ENCODE measurements at regions not wholly inside any gene's neighbourhood (a gene's known extent, or its start where the extent isn't known, plus 50 kb on each side); places are given as distances from the start of the nearest gene placed in this dataset.

DNA sequence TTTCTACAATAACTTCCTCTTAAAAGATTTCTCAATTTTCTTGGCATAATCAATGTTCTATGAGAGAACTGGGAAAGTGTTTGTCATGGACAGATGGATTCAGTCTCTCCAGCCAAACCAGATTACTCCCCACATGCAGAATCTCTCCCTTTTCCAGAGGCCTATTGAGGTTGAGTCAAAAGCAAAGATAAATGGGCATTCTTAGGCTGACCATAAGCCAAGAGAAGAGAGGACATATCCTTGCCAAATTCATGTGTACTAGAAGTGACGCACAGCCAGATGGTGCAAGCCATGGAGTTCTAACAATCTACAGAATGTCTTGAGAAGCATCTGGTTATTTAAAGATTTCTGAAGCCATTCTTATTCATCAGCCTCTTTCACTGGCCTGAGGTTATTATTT lies 2115.0 kb downstream of the MAT2B start:
- ChIA-PET POLR2A (no interaction called here), RAD21 (ENCODE audit: unreplicated experiment) (no interaction called here), SMC1A (ENCODE audit: uncharacterized antibody, unreplicated experiment) (interaction anchor here (1.8 kb wide), 1 partner anchor 10 kb away, joined by 8 read pairs; no protein-coding TSS in a partner anchor), CTCF (interaction anchor here (1.2 to 5.7 kb wide), 2 partner anchors 9 to 14 kb away, joined by 3 to 38 read pairs; no protein-coding TSS in a partner anchor)
- FAIRE-seq (no peak), DNase-seq (ENCODE audit: low read depth, low spot score) (no peak), ATAC-seq (no peak)
- TF ChIP-seq KLF5 (IDR thresholded peaks at IDR 0.05; ENCODE audit: partially characterized antibody), result no peak
- TF ChIP-seq NFXL1 (IDR thresholded peaks at IDR 0.05; ENCODE audit: borderline replicate concordance), result no peak
- no peak for TF ChIP-seq FOXK2 (IDR thresholded peaks at IDR 0.05)
- TF ChIP-seq NKRF (conservative IDR thresholded peaks at IDR 0.05), result no peak
- no peak for TF ChIP-seq TCF7 (IDR thresholded peaks at IDR 0.05; ENCODE audit: borderline replicate concordance)
- TF ChIP-seq SUZ12 (IDR thresholded peaks at IDR 0.05; ENCODE audit: unreplicated experiment), result no peak
- no peak for TF ChIP-seq WRNIP1 (IDR thresholded peaks at IDR 0.05; ENCODE audit: borderline replicate concordance, low read depth, low read length)
- TF ChIP-seq RAD51 (IDR thresholded peaks at IDR 0.05), result no peak
- TF ChIP-seq ASH2L (IDR thresholded peaks at IDR 0.05; ENCODE audit: borderline replicate concordance, low read depth), result no peak
- no peak for TF ChIP-seq RUNX3 (IDR thresholded peaks at IDR 0.05; ENCODE audit: low read length)
- TF ChIP-seq BRCA1 (IDR thresholded peaks at IDR 0.05; ENCODE audit: low read depth, low read length), result no peak
- no peak for TF ChIP-seq POU2F2 (IDR thresholded peaks at IDR 0.05; ENCODE audit: borderline replicate concordance, low read depth, low read length)
- no peak for TF ChIP-seq ZSCAN29 (IDR thresholded peaks at IDR 0.05)
- intact Hi-C loops (cut with micrococcal nuclease; ENCODE audit: unreplicated experiment), result no loop called here
- H3K4me2 ChIP-seq (ENCODE audit: control insufficient read depth, insufficient read depth), result no peak overlapping the region
- H3K79me2 ChIP-seq (ENCODE audit: control insufficient read depth, insufficient read depth, low read length), result no peaks in the 10 kb centered on the region
- H3K27ac ChIP-seq (ENCODE audit: control insufficient read depth, insufficient read depth), result no peak overlapping the region
- no peaks in the 10 kb centered on the region for H3K27me3 ChIP-seq (replicated peaks in 1 of 2; ENCODE audit: control insufficient read depth in 2 of 2, insufficient read depth in 2 of 2, low read length in 1 of 2)
- H2AFZ ChIP-seq (ENCODE audit: control insufficient read depth, low read depth, low read length), result no peak overlapping the region
- no TSS peak for BruUV-seq (replicated peaks)
- no peak overlapping the region for H3K9ac ChIP-seq (ENCODE audit: control insufficient read depth, insufficient read depth, low read length)
- H3K4me1 ChIP-seq (ENCODE audit: control insufficient read depth, insufficient read depth, low read length), result no peaks in the 10 kb centered on the region
- H3K9me3 ChIP-seq (replicated peaks; ENCODE audit: control insufficient read depth, insufficient read depth, low read length), result no peaks in the 10 kb centered on the region
- 44% methylated on average over 1 of the region's 1 CpG for WGBS (ENCODE audit: insufficient coverage, insufficient replicate concordance, low lambda C conversion rate, missing lambda C conversion rate)
- no peak overlapping the region for H3K4me3 ChIP-seq
- in situ Hi-C loops (cut with MboI), result no loop called here
- no peaks in the 10 kb centered on the region for H4K20me1 ChIP-seq (ENCODE audit: control insufficient read depth, insufficient read depth)
- H3K36me3 ChIP-seq (ENCODE audit: control insufficient read depth in 2 of 2, insufficient read depth in 2 of 2, low read length in 1 of 2), result no peaks in the 10 kb centered on the region

Measured in GM12878 (cell line).